A549 (cell line): ENCODE measurements at regions not wholly inside any gene's neighbourhood (a gene's known extent, or its start where the extent isn't known, plus 50 kb on each side); places are given as distances from the start of the nearest gene placed in this dataset.

Experiments used
- EHMT2 ChIP-seq: fragments of 200-600 bp; sonication (generic); IDR thresholded peaks from 2 replicates; pipeline ENCODE4 v1.6.1; 2016; ENCODE audit warnings: antibody characterized with exemption, low read depth, mild to moderate bottlenecking, moderate library complexity
- ESRRA ChIP-seq: fragments of 150-350 bp; IDR thresholded peaks from 2 replicates; pipeline ENCODE4 v1.6.1; 2014; ENCODE audit warnings: mild to moderate bottlenecking, low read length, borderline replicate concordance
- HDAC2 ChIP-seq: fragments of 200-600 bp; sonication (generic); IDR thresholded peaks from 2 replicates; pipeline ENCODE4 v1.6.1; 2016
- KDM1A ChIP-seq: fragments of 200-600 bp; sonication (generic); IDR thresholded peaks from 2 replicates; pipeline ENCODE4 v1.6.1; 2016; ENCODE audit warnings: low read depth, mild to moderate bottlenecking
- KDM5A ChIP-seq: fragments of 200-600 bp; sonication (generic); IDR thresholded peaks from 2 replicates; pipeline ENCODE4 v1.6.1; 2016; ENCODE audit warnings: antibody characterized with exemption, mild to moderate bottlenecking
- POLR2A ChIP-seq: IDR thresholded peaks from 2 replicates; pipeline ENCODE4 v1.6.1; 2012; ENCODE audit warnings: mild to moderate bottlenecking, low read length
- SREBF2 ChIP-seq: fragments of 450-650 bp; IDR thresholded peaks from 2 replicates; pipeline ENCODE4 v1.6.1; 2014; ENCODE audit warnings: mild to moderate bottlenecking, moderate library complexity
- ZFP36 ChIP-seq: fragments of 450-650 bp; IDR thresholded peaks from 2 replicates; pipeline ENCODE4 v1.6.1; 2014; ENCODE audit warnings: borderline replicate concordance; ENCODE audit not compliant: partially characterized antibody
- TF ChIP-seq, protein P1 (sequence below): fragments of 200-600 bp; sonication (generic); IDR thresholded peaks from 2 replicates; pipeline ENCODE4 v1.6.1; 2016; ENCODE audit warnings: antibody characterized with exemption, mild to moderate bottlenecking, moderate library complexity
- TF ChIP-seq, protein P2 (sequence below): fragments of >200 bp; sonication (Bioruptor Twin); formaldehyde crosslinking; IDR thresholded peaks from 3 replicates; pipeline ENCODE4 v1.5.1; 2016
- TF ChIP-seq, protein P3 (sequence below): IDR thresholded peaks from 2 replicates; pipeline ENCODE4 v1.6.1; 2012
- TF ChIP-seq, protein P4 (sequence below): fragments of 250-450 bp; sonication (Bioruptor Pico); IDR thresholded peaks from 2 replicates; pipeline ENCODE4 v1.5.0; 2021; ENCODE audit warnings: mild to moderate bottlenecking, moderate library complexity, borderline replicate concordance

DNA sequence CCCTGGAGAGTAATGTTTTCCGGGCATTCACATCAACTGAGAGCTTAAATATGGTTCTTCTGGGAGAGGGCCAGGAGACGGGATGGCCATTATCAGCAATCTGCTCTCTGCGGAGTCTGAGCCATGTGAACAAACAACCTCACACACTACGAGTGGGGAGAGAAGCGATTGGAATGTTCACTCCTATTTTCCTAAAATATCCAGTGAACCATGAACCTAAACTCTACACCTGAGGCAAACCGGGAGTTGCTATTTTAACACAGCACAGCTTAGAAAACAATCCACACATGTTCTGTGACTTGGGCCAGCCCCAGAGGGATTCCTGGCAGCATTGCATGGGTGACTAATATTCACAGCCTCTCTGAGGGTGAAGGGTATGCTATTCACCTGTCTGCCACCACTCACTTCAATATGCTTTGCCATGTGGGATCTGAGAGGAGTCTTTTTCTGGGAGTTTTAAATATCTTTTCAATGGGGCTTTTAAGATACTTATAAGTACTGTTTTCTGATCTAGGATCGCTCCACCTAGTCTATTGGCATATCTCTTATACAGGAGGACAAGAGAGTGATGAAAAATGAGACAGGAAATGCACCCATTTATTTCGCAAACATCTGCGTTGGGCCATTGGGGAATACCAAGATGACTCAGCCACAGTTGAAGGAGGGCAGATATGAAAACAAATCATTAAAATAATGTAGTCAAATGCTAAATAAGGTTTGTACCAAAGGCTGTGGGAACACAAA, 72.6 kb upstream of the SERP2 start:
- TF ChIP-seq SREBF2 (no peak), ESRRA (no peak), EHMT2 (no peak), POLR2A (no peak), KDM5A (no peak), HDAC2 (no peak), ZFP36 (no peak), KDM1A (no peak)
- TF ChIP-seq, protein P1, sequence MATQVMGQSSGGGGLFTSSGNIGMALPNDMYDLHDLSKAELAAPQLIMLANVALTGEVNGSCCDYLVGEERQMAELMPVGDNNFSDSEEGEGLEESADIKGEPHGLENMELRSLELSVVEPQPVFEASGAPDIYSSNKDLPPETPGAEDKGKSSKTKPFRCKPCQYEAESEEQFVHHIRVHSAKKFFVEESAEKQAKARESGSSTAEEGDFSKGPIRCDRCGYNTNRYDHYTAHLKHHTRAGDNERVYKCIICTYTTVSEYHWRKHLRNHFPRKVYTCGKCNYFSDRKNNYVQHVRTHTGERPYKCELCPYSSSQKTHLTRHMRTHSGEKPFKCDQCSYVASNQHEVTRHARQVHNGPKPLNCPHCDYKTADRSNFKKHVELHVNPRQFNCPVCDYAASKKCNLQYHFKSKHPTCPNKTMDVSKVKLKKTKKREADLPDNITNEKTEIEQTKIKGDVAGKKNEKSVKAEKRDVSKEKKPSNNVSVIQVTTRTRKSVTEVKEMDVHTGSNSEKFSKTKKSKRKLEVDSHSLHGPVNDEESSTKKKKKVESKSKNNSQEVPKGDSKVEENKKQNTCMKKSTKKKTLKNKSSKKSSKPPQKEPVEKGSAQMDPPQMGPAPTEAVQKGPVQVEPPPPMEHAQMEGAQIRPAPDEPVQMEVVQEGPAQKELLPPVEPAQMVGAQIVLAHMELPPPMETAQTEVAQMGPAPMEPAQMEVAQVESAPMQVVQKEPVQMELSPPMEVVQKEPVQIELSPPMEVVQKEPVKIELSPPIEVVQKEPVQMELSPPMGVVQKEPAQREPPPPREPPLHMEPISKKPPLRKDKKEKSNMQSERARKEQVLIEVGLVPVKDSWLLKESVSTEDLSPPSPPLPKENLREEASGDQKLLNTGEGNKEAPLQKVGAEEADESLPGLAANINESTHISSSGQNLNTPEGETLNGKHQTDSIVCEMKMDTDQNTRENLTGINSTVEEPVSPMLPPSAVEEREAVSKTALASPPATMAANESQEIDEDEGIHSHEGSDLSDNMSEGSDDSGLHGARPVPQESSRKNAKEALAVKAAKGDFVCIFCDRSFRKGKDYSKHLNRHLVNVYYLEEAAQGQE, result no peak
- TF ChIP-seq, protein P2, sequence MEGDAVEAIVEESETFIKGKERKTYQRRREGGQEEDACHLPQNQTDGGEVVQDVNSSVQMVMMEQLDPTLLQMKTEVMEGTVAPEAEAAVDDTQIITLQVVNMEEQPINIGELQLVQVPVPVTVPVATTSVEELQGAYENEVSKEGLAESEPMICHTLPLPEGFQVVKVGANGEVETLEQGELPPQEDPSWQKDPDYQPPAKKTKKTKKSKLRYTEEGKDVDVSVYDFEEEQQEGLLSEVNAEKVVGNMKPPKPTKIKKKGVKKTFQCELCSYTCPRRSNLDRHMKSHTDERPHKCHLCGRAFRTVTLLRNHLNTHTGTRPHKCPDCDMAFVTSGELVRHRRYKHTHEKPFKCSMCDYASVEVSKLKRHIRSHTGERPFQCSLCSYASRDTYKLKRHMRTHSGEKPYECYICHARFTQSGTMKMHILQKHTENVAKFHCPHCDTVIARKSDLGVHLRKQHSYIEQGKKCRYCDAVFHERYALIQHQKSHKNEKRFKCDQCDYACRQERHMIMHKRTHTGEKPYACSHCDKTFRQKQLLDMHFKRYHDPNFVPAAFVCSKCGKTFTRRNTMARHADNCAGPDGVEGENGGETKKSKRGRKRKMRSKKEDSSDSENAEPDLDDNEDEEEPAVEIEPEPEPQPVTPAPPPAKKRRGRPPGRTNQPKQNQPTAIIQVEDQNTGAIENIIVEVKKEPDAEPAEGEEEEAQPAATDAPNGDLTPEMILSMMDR, result no peak
- TF ChIP-seq, protein P3, sequence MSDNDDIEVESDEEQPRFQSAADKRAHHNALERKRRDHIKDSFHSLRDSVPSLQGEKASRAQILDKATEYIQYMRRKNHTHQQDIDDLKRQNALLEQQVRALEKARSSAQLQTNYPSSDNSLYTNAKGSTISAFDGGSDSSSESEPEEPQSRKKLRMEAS, result 0 out of 2 replicates have a peak, but pooled peaks have one; percentile 49
- TF ChIP-seq, protein P4, sequence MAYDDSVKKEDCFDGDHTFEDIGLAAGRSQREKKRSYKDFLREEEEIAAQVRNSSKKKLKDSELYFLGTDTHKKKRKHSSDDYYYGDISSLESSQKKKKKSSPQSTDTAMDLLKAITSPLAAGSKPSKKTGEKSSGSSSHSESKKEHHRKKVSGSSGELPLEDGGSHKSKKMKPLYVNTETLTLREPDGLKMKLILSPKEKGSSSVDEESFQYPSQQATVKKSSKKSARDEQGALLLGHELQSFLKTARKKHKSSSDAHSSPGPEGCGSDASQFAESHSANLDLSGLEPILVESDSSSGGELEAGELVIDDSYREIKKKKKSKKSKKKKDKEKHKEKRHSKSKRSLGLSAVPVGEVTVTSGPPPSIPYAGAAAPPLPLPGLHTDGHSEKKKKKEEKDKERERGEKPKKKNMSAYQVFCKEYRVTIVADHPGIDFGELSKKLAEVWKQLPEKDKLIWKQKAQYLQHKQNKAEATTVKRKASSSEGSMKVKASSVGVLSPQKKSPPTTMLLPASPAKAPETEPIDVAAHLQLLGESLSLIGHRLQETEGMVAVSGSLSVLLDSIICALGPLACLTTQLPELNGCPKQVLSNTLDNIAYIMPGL, result no peak
